HG02840 (cell line): ENCODE measurements at regions not wholly inside any gene's neighbourhood (a gene's known extent, or its start where the extent isn't known, plus 50 kb on each side); places are given as distances from the start of the nearest gene placed in this dataset.
"Not testable (repeated sequence)": the region's sequence is repeated elsewhere in the genome, so short reads cannot be mapped to it uniquely, and the experiment has no call there.

ENCODE experiments used
- ATAC-seq: cut with Tn5 transposase; IDR thresholded peaks from one replicate; pipeline ENCODE4 v1.9.1; 2021; ENCODE audit warnings: mild to moderate bottlenecking, moderate library complexity, moderate number of reproducible peaks; ENCODE audit not compliant: unreplicated experiment, low FRiP score

DNA sequence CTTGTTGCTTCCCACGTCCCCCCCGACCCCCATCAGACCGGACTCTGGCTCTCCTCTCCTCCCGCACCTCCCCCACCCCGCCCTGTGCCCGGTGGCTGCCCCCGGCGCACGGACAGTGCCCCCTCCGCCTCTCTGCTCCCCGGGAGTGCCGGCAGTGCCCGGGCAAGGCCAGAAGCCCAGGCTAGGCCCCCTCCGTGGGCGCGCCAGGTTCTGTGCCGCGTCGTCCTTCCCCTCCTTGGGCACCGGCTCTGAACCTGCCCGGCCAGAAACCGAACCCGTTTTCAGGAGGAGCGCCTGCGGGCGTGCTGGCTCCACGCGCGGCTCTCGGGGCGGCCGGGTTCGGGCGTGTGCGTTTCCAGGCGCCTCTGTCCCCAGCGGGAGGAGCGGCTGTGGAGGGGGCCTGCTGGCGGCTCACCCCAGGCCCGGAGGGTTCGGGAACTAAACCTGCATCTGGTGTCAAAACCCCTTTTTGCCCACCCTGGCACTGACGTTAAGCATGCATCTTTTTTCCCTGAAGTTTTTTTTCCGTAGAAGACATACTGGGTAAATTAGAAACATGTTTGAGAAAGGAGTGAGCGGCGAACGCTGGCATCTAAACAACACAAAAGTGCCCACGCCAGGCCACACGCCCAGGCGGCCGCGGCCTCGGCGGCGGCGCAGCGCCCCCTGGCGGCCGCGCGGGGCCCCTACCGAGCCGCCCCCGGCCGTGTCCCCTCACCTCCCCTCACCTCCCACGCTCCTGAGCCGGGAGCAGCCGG lies 123.9 kb upstream of the SLC1A4 start:
- no peak for ATAC-seq

DNA sequence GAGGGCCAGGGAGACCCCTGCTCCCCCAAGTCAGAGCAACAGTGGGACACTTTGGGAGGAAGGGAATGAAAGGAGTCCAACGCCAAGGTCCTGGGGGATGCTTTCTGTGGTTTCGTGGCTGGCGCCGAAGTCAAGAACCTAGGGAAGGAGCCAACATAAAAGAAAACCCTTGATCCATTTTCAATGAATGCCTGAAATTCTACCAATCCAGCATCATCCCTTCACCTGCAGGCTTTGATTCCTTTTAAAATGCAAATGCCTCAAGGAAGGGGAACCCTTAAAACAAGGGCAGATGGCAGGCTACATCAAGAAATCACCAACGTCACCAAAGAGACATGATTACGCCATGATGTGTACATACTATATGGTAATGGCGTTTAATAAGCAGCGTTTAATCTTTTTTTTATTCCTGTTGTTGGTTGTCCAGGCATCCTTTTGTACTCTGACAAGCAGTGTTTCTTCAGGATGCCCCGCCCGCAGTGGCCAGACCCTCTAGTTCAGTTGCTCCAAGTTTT lies 123.3 kb upstream of the SLC1A4 start:
- no peak for ATAC-seq

- no peak for ATAC-seq
Measured at GRCh38 chr2:64866797-64867196, 122.4 kb upstream of the SLC1A4 start.

DNA sequence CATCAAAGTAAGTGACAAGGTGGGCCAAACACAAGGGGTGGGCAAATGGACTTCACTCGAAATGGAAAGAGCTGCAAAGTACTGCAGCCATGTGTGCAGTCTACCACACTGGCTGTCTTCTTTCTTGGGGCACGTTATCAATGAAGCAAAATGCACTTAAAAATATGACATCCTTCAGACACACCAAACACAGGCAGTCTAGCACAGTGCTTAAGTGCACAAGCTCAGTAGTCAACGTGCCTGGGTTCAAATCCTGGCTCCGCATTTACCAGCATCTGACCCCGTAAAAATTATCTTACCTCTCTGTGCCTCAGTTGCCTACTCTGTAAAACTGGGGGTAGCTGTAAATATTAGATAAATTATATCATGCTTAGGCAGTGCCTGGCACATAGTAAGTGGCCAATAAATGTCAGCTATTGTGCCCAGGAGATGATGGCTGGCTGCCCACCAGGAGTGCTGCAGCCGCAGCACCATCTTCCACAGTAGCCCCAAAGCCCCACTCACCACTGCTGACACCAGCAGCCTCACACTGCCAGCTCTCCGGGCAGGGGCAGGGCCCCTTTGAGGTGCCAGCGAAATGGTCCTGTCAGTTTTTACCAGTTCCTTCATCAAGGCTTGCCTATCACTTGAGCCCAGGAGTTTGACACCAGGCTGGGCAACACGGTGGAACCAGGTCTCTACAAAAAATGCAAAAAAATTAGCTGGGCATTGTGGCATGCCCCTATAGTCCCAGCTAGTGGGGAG lies 121.8 kb upstream of the SLC1A4 start:
- ATAC-seq = no peak

GRCh38 chr2:64869126-64869525 lies 120.1 kb upstream of the SLC1A4 start:
- ATAC-seq = no peak

DNA sequence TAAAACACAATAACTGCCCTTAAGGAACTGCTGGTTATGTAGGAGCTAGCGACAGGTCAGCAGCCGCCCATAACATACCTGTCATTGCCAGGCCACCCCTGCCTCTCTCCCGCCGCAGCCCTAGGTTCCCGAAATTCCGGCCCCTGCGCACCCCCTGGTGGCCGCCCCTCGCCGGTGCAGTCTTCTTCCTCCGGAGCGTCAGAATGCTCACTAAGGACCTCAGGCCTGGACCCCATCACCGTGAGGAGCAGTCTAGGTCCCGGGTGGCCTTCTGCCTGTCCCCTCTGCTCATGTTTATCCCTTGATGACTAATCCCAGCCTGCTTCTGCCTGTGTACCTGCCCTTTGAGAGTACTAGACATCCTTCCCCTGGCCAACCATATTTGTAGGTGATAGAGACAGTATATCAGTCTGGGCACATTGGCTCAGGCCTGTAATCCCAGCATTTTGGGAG lies 115.7 kb upstream of the SLC1A4 start:
- ATAC-seq = peak; percentile 79

DNA sequence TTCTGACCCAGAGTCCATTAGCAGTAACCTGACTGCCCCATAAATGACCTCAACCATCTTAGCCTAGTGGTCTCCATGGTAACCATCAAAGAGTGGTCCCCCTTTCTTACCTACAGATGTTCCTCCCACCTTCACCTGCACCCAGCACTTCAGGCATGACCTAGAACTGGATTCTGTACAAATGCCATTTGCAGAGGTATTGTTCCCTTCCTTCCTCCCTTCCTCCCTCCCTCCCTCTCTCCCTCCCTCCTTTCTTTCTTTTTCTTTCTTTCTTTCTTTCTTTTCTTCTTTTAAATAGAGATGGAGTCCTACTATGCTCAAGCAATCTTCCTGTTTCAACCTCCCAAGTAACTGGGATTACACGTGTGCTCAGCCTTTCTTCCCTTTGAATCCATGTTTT lies 114.6 kb upstream of the SLC1A4 start:
- no peak for ATAC-seq

GRCh38 chr2:64875368-64875767 lies 113.8 kb upstream of the SLC1A4 start:
- ATAC-seq = no peak

DNA sequence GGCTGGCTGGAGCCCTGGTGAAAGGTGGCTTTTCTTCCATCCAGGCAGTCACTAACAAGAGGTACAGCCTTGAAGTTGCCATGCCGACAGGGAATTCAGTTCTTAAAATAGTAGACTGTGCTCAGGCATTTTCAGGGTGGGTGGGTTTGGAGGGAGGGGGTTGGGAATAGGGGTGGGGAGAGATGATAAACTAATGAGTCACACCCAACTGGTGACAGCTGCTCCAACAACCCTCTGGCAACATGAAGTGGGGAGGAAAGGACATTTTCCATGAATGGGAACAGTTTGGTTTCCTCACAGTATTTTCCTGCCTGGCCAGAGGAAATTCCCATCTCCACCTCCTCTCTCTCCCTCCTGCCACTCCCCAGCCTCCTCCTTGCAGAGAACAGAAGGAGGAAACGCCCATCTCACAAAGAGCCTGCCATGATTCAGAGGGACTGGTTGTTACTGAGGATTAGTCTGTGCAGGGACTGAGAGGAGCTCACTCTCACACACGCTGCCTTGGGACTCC lies 113.0 kb upstream of the SLC1A4 start:
- no peak for ATAC-seq

- ATAC-seq = no peak
Measured at GRCh38 chr2:64879745-64880144, 109.5 kb upstream of the SLC1A4 start.

DNA sequence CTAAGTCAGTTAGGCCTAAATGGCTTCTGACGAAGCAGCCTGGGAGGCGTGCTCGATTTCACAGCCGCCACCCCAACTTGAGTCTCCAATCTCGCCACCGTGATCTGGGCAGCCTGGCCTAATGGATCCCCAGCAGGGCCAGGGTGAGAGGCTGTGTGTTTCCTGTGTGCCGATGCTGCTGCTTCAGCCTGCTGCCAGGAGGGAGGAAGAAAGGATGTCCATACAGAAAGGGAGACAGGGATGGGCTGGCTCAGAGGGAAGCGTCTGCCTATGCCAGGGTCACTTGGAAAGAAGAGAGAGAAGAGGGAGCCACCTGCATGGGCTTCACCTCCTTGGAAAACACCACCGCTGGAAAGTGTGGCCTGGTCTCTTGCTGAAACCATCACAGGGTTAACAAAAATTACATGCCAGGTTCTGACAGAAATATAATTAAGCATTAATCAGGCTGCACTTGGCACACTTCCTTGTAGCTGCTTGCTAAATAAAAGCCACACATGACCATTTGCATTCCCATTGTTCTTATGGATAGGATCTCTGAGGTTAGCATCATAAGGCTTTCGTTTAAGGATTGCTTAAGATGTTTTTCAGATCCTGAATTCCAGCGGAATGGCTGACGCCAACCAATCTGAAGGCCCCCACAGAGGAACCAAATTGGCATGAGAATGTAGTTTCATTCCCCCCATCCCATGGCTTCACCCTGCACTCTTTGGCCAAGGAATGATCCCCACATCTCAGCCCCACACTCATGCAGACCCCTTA lies 108.8 kb upstream of the SLC1A4 start:
- ATAC-seq = no peak

GRCh38 chr2:64881037-64881492 lies 108.1 kb upstream of the SLC1A4 start:
- no peak for ATAC-seq

GRCh38 chr2:64887565-64887964 lies 101.6 kb upstream of the SLC1A4 start:
- ATAC-seq = no peak

DNA sequence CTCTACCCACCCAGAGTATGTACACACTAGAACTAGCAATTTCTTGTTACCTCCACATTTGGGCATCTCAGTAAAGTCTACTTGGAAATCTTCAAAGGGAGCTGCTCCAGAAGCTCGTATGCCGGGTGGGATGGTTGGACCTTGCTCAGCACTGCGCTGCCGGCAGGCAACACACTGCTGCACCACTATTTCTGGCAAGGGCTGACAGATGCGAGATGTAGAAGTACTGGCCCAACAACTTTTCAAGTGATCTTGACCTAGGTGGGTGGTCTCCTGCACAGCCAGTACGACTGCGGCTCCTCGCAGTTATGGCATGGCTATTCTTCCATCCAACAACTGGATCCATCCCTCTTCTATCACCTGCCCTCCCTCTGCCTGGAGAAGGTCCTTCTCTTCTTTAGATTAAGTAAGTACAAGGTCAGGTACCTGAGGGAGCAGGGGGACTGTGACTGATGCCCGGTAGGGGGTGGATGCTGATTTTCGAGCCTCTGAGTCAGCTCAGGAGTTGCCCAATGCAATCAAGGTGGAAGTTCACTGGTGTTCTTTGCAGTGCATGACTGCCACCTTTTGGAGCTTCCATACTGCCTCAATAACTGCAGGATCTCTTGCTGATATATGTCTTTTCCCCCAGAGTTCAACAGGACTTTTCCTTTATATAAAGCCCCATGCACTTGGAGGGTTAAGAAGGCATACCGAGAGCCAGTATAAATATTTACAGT lies 100.4 kb upstream of the SLC1A4 start:
- ATAC-seq = no peak

GRCh38 chr2:64889803-64890202 lies 99.4 kb upstream of the SLC1A4 start:
- no peak for ATAC-seq

DNA sequence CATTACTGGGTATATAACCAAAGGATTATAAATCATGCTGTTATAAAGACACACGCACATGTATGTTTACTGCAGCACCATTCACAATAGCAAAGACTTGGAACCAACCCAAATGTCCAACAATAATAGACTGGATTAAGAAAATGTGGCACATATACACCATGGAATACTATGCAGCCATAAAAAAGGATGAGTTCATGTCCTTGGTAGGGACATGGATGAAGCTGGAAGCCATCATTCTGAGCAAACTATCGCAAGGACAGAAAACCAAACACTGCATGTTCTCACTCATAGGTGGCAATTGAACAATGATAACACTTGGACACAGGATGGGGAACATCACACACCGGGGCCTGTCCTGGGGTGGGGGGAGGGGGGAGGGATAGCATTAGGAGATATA lies 92.6 kb upstream of the SLC1A4 start:
- not testable (repeated sequence) for ATAC-seq

- no peak for ATAC-seq
Measured at GRCh38 chr2:64899081-64899865, 89.9 kb upstream of the SLC1A4 start.

- ATAC-seq = not testable (repeated sequence)
Measured at GRCh38 chr2:64899876-64900275, 89.3 kb upstream of the SLC1A4 start.
